T-helper 2 cell treated with Interferon-gamma antibody and Interleukin-4, amounts not matched to agents 100 ng/mL and 5 ng/mL, for 36 hours (primary cell): ENCODE measurements at regions not wholly inside any gene's neighbourhood (a gene's known extent, or its start where the extent isn't known, plus 50 kb on each side); places are given as distances from the start of the nearest gene placed in this dataset.

Source experiments
- intact Hi-C: fragments of 100-400 bp; cut with micrococcal nuclease; formaldehyde crosslinking; loops from one replicate; pipeline ENCODE4 v1.15.1; 2023

DNA sequence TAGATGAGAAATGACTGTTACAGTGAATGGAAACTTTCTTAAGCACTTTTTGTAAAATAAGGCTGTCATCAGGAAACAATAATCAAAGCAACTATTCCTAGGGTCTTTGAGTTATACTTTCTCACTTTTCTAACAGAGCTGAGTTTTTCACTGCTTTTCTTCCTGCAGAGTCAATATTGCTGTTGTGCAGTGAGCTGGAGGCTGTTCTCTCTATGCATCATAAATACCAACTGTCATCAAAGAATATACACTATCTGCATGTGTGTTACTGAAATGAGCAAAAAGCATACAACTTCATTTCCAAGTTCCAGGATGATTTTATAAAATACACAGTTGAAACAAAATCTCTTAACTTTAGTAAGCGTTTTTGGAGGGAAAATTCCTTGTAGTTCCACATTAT is 110.4 kb upstream of the CPSF6 start:
- intact Hi-C loops, result no loop called here

DNA sequence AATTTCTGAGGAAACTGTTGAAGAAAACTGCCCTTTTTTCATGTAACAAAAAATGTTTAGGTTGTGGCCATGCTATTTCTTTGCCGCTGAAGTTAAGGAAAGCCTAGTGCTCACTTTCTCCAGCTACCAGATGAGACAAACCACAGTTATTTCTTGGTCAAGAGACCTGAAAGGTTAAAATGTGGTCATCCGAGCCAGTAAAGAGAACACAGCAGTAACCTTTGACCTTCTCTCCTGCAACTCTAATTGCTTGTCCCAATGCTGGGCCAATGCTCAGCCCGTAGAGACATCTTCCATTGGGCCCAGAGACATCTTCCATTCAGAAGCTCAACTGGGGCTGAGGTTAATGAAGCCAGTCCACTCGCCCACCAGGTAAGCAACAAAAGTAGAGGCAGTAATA is 109.8 kb upstream of the CPSF6 start:
- intact Hi-C loops, result no loop called here

DNA sequence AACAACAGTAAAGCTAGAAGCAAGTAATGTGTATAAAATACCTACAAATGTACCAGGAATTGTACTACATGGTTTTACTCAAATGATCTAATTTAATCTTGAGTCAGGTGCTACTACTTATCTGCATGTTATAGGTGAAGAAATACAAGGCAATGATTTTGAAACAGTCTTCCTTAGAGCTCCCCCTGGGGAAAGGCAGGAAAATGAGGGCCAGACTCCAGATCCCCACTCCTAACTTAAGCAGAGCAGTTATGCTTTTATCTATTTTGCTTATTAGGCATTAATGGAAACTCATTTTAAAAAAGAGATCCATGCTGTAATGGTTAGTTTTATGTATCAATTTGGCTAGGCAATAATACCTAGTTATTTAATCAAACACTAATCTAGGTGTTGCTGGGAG is 109.3 kb upstream of the CPSF6 start:
- intact Hi-C loops, result no loop called here

DNA sequence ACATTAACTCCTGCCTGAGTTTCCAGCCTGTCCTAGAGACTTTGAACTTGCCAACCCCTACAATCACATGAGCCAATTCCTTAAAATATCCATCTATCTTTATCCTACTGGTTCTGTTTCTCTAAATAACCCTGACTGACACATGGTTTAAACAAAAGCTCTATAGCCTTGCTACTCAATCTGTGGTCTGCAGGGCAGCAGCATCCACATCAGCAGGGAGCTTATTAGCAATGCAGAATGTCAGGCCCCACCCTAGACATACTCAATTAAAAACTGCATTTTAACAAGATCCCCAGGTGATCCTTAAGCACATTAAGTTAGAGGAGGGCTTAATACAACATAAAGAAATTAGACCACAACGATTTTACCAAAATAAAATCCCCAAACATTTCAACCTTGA is 108.3 kb upstream of the CPSF6 start:
- intact Hi-C loops, result no loop called here

DNA sequence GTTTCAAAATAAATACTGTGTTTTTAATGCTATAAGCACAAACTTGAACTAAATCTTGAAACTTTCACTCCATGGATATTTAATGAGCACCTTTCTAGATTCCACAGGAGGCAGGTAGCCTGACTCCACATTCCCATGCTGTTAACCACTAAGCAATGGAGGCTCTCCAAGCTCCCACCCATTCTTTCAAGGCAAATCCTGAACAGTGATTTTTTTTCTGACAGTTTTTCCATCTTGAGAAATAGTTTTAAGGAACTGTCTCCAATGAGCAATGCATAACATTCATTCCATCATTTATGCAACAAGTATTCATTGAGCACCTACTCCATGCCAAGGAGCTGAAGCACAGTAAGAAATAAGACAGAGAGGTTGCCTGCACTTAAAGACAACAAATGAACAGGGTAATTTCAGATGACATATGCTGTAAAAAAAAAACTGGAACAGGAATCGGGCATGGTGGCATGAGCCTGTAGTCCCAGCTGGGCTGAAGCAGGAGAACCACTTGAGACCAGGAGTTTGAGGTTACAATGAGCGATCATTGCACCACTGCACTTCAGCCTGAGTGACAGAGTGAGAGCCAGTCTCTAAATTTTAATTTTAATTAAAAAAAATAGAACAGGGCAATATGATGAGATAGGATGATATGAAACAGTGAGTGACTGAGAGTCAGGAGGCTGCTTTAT is 102.3 kb upstream of the CPSF6 start:
- intact Hi-C loops, result no loop called here

DNA sequence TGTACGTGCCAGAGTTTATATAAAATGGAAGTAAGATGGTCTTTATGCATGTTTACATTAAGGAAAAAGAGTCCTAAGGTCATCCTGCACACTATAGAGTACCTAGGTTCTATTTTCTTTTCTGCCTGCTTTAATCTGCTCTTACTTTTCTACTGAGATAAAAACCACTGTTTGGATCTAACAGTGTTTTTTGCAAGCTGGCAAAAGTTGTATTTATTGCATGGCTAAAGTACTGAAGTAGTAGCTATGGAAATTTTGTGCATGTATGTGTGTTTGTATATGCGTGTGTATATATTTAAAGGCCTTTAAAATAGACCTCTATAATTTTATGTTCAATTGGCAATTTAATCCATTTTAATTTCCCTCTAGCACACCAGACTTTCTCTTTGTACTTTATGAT is 98.3 kb upstream of the CPSF6 start:
- intact Hi-C loops, result no loop called here

DNA sequence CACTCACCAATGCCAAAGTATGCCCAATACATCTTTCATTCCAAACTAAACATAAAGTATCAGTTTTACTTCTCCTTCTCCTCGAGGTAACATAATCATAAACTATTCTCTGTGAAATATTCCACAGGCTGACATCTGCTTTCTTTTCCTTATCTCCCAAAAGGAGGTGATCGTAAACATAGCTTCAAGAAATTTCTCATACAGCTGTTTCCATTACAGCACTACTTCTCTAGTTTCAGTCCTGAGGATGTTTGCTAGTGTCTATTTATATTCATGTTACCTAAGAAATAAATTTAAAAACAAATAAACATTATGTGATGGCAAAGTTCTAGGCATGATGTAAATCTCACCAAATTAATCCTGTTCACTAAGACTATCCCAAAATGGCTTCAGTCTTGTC is 90.1 kb upstream of the CPSF6 start:
- intact Hi-C loops, result no loop called here

DNA sequence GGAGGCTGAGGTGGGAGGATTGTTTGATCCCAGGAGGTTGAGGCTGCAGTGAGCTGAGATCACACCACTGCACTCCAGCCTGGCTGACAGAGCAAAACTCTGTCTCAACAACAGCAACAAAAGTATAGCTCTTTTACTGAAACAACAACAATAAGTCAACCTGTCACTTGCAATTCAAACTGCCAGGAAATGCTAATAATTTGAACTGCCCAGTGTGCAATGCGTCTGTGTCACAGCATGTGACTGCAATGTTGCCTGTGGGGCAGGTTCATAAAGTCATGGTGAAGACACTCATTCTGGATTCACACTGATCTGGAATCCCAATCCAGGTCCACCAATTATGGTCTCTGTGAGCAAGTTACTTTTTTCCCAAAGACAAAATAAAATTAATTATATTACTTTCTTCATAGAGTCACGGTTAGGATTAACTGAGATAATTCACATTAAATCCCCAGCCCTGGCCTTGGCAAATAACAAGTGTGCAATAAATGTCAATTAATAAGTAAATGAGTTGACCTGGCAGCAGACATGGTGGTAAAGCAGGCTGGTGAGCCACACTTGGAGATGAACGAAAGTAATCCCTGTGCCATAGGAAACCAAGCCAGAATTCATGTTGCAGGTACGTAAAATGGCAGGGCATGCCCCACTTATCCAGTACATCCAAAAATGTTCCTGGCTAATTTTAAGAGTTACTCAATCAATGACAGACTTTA is 89.1 kb upstream of the CPSF6 start:
- intact Hi-C loops, result no loop called here

DNA sequence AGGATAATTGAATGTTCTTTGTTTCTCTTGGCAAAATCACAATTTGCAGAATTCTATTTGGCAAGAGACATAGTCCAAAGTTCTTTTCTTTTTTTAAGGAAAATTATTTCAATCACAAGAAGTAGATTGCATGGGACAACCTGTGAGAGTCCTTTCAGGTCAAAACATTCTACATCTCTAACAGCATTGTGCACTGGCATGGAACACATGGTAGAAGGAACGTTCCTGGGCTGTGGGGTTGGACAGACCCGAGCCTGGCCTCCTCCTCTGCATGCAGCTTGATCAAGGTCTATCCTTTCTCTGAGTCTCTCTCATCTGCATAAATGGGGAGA is 88.6 kb upstream of the CPSF6 start:
- intact Hi-C loops, result no loop called here

DNA sequence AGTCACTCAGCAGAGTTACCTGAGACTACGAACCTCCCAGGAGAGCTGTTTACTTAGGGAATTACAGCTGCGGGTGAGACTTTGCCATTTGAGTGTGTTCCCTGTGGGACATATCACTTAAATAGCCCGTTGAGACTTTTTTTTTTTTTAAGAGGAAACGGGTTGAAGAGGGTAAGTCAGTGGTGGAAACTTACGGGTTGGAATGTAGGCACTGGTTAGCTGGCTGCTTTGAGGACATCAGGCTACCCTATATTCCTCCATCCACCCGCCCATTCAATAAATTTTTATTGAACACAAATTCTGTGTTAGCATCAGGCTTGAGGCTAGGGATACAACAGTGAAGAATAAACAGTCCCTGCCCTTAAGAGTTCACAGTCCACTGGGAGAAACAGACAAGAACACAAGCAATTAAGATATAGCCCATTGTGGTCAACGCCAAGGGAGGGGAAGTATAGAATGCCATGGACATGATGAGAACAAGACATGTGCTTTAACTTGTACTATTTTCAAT is 88.1 kb upstream of the CPSF6 start:
- intact Hi-C loops, result no loop called here

DNA sequence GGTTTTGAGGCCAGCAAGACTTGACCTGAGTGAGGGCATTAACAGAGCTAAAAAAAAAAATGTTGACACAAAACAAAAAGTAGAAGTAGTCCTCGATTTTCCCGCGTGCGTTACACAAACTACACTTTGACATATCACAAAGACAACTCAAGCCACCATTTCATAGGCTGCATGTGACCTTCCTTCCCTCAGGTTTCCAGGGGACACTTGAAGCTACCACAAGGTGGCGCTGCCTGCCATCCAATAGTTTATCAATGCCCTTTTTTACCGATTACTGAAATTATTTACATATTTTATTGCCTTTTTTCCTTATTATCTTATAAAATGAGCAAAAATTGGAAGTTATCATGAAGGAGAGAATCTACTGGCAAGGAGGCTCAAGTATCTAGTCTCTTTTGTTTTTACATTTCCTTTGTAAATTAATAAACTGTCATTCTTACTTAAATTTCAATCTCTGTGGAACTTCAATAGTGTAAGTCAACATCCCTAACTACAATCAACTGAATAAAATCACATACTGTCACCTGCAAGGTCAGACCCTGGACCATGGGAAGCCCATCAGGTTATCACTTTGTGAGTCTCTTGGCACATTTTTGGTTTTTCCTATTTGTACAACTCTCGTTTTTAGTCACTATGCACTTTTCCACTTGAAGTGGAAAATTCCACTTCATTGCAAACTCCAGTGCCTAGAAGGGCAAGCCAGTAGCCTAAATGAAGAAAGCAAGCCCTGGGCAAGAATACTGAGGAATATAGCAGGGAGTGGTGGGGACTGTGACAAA is 84.6 kb upstream of the CPSF6 start:
- intact Hi-C loops, result loop anchor here (1.0 to 5.0 kb wide), 6 partner anchors 100 to 485 kb away; partner anchors contain the start of gene CPM

DNA sequence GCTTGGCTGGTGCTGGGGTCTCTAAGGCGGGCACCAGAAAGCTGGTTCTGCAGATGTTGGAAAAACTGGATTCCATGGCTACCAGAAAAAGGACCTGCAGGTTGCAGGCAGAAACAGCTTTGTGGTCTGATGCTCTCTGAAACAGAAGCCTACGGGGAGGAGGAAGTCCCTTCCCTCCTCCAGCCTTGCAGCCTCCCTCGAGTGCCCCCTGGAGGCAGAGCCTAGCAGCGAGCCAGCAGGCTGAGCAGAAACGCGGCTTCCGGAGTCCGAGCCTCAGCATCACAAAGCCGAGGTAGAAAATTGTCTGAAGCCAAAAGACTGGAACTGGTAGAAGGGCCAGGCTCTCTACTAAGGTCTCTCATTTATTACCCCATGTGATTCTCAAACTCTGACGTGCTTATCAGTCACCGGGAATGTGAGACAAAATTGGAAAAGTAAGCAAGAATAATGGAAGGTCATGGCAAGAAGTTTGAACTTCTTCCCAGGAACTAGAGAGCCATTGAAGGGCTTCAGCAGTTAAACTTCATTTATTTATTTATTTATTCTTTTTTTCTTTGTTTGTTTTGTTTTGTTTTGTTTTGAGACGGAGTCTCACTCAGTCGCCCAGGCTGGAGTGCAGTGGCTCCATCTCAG is 82.2 kb upstream of the CPSF6 start:
- intact Hi-C loops, result loop anchor here (1.0 to 5.0 kb wide), 4 partner anchors 82 to 428 kb away; partner anchors contain the start of genes CCT2, CPM and CPSF6

DNA sequence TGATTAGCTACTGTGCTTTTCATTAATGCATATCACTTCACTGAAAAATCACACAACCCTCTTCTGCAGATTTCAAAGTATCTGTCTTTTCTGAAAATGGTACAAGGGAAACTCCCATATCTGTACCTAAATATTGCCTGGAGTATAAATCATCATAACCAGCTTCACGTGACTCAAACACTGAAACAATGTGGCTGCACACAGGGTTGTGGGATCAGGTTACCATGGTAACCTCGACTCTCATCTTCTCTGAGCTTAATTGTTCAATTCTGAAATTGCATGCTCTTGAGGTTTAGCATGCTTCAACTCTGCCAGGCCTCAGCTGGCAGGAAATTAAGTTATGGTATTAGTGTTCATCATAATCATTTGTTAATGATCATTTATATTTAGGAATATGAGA is 77.5 kb upstream of the CPSF6 start:
- intact Hi-C loops, result no loop called here

DNA sequence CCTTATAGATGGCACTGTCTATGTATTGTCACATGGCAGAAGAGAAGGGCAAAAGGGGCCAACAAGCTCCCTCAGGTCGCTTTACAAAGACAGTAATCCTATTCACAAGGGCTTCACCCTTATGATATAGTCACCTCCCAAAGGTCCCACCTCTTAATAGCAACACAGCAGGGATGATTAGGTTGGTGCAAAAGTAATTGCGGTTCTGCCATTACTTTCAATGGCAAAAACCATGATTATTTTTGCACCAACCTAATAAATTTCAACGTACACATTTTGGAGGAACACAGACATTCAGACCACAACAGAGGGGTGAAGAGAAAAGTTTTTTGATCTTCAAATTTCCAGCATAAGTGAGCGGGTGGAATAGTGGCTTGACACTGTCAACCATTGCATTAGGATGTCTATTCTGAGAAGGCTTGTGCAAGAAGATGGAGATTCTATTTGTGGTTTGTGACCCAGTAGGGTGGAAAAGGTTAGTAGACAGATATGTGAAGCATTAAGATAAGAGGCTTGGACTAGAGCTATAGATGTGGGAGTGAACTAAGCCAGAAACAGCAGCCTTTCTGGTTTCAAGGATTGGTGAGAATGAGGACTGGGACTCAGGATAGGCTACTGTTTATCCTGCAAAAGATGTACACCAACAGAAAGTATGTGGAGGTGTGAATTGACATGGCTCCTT is 75.5 kb upstream of the CPSF6 start:
- intact Hi-C loops, result no loop called here

DNA sequence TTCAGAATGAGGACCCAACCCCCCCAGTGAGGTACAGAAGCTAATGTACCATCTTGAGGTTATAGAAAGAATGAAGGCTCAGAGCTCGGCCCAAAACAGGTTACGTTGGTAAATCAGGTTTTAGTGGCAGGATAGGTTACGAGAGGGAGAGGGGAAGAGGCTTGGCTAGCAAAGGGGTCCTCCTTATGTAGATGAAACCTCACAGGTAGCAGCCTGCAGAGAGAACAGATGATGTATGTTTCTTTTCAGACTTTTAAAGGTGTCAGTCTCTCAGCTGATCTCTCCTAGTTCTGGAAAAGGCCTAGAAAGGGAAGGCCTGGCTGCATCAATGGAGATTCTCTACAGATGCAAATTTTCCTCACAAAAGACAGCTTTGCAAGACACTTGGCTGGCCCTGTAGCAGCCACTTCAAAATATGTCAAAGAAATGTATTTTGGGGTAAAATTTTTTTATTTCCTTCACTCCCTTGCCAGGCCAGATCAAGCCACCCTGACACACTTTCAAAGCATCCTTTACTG is 71.7 kb upstream of the CPSF6 start:
- intact Hi-C loops, result no loop called here

DNA sequence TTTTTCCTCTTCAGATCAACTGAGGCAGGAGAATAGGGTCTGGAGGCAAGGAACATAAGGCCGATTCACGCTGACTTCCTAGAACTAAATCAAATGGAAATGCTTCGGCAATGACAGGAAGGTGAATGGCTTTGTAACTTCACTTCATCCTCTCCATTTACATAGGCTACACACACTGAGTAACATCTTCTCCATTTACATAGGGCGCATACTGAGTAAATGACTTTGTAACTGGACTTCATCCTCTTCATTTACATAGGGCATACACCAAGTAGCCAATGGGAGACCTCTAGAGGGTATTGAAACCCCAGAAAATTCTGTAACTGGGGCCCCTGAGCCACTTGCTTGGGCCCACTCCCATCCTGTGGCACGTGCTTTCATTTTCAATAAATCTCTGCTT is 71.0 kb upstream of the CPSF6 start:
- intact Hi-C loops, result no loop called here

DNA sequence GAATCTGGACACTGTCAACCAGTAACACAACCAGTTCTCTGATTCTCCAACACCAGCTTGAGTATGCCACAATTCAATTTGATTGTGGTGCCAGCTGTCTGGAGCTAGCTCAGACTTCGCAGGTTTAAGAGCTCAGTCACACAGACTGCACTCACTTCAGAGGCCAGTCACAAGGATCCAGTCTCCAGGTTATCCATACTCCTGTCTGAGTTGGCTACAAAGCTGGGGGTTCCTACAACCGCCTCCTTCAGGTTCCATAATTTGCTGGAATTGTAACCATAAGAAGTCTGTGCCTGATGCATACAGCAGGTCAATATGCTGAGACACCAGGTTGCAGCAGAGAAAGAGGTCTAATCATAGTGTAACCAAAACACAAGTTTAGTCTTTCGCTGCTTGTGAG is 70.5 kb upstream of the CPSF6 start:
- intact Hi-C loops, result no loop called here

DNA sequence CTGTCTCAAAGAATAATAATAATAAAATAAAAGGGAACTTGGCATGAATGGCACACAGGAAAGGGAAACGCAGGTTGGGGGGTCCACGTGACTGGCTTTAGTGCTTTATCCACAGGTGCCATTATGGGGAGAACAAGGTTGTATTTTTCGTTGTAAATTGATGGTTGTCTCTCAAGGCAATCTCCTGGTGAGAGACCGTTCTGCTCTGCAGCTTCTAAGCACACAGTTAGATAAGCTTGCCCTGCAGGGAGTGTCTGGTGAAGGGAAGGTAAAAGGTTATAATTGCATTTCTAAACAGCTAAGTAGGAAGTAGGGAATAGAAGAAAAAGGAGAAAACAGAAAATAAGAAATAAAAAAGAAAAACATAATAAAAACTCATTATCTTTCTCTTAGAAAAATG is 69.1 kb upstream of the CPSF6 start:
- intact Hi-C loops, result no loop called here

DNA sequence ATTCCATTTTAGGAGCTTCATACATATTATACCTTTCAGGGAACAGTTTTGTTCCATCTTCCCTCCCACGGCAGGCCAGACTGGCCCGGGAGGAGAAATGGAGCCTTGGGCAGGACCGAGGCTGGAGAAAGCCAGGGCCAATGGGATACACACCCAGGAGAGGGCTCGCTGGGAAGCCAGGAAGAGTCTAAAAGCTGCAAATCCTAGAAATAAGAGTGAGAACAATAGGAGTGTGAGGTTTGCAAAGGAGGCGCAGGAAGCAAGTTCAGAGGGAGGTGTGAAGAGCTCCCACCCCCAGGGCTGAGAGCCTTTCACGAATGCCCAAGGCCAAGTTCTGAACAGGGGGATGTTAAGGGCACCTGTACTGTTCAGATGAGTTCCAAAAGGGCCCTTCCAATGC is 67.5 kb upstream of the CPSF6 start:
- intact Hi-C loops, result no loop called here

DNA sequence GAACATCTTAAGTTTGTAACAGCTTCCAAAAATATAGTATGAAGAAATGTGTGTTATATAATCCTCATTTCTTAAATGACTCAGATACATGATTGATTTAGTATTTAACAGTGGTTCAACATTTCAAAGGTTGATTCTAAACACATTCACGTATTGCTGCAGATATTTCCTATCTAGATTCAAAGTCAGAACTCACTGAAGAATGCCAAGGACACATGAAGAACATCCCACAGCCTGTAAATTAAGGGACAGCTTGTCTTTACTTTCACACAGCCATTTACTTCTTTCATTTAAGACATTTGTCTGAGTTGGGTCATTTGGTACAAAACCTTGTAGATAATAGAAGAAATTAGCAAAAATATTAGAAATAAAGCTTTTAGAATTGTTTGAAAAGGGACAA is 66.9 kb upstream of the CPSF6 start:
- intact Hi-C loops, result no loop called here

DNA sequence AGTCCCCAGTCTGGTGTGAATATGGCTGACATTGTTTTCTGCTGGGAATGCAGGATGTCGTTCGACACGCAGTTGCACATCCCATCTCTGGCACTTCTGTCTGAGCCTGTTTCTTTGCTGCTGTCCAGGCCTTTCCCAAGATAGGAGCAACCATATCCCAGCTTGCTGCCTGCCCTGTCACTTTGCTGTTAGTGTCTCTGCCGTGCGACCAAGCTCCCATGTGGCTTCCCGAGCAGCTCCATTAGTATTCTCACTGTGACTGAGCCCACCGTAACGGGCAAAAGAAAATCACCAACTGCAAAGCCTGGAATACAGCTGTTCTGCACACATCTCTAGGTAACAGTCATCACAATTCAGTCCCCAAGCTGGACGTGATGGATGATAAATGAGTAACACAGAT is 66.0 kb upstream of the CPSF6 start:
- intact Hi-C loops, result no loop called here
